Prostate gland (tissue), 2 donors: ENCODE measurements at regions not wholly inside any gene's neighbourhood (a gene's known extent, or its start where the extent isn't known, plus 50 kb on each side); places are given as distances from the start of the nearest gene placed in this dataset.

Experiments used
- CTCF ChIP-seq, 4 experiments: fragments of 200-600 bp in 2 of 4; fragments of 450-650 bp in 2 of 4; sonication (generic) in 2 of 4; IDR thresholded peaks; 1 replicate in 3 of 4; 2 replicates in 1 of 4; pipeline ENCODE4 v1.5.1; 2016 to 2019; ENCODE audit warnings: antibody characterized with exemption in 4 of 4, mild to moderate bottlenecking in 2 of 4, moderate library complexity in 2 of 4
- POLR2A ChIP-seq: fragments of 450-650 bp; IDR thresholded peaks from one replicate; pipeline ENCODE4 v1.6.1; 2016; ENCODE audit warnings: antibody characterized with exemption, mild to moderate bottlenecking
- POLR2AphosphoS5 ChIP-seq: sonication (generic); formaldehyde crosslinking; IDR thresholded peaks from one replicate; pipeline ENCODE4 v1.6.1; 2017; ENCODE audit warnings: antibody characterized with exemption

DNA sequence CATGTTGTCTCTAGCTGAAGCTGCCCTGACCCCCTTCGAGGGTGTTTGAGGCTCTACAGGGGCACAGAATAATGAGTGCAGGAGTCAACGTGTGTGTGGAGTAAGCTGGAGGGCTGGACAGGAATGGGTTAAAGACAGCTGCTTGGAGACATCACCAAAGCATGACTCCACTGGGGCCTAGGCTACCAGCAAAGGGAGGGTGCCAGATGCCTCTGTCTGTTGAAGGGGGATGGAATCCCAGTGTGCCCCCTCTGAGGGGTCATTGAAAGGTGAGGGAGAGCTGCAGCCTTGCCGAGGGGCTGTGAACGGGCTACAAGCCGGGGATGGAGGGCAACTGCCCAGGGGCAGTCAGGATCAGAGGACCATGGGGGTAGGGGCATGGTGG is 51.7 kb upstream of the PODXL start:
- TF ChIP-seq CTCF (IDR thresholded peaks at IDR 0.05) (no peak), POLR2AphosphoS5 (no peak), POLR2A (no peak)
